ENCODE measurements at regions not wholly inside any gene's neighbourhood (a gene's known extent, or its start where the extent isn't known, plus 50 kb on each side); places are given as distances from the start of the nearest gene placed in this dataset.

DNA sequence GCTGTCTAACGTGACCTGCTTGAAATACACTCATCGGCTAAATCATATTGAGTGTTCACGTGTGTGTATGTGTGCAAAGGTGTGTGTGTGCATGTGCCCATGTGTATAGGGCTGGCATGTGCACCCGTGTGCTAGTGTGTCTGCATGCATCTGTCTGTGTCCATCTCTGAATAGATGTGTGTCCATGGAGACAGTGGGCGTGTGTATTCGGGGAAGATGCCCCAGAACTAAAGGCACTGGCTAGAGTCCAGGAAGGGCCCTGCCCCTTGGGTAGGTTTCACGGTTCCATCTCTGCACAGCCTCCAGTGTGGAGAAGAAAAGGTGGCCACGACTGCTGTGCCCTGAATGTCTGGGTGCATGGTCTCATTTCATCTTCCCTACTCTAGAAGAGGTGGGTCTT lies 220.3 kb downstream of the MN1 start:
- Histone ChIP-seq H3K27me3 (ENCODE audit: control insufficient read depth in 2 of 2, insufficient read depth in 2 of 2, low read length in 2 of 2) (no peaks in the 10 kb centered on the region), H3K4me3 (ENCODE audit: low read length) (no peak overlapping the region), H3K9me3 (ENCODE audit: control insufficient read depth in 2 of 3, low read length in 3 of 3) (no peaks in the 10 kb centered on the region), H3K27ac (ENCODE audit: low read depth, low read length) (no peak overlapping the region), H3K36me3 (ENCODE audit: control insufficient read depth in 2 of 3, insufficient read depth in 3 of 3, low read length in 3 of 3) (no peaks in the 10 kb centered on the region), H3K4me1 (ENCODE audit: control insufficient read depth in 2 of 2, insufficient read depth in 2 of 2, low read length in 2 of 2) (no peaks in the 10 kb centered on the region)
- POLR2A ChIA-PET, result no interaction called here
- Mint-ChIP-seq H3K4me1 (no peaks in the 10 kb centered on the region), H3K27me3 (peaks cover 0 to 45% (median 10%) of the 10 kb centered on the region in 5 donors), H3K4me3 (no peak overlapping the region), H3K9me3 (peaks cover 0 to 3% (median 0%) of the 10 kb centered on the region in 11 donors), H3K27ac (no peak overlapping the region), H3K36me3 (no peaks in the 10 kb centered on the region)
- ATAC-seq (no peak), DNase-seq (no peak)
- intact Hi-C loops (cut with micrococcal nuclease), result no loop called here
- CTCF ChIA-PET, result no interaction called here

DNA sequence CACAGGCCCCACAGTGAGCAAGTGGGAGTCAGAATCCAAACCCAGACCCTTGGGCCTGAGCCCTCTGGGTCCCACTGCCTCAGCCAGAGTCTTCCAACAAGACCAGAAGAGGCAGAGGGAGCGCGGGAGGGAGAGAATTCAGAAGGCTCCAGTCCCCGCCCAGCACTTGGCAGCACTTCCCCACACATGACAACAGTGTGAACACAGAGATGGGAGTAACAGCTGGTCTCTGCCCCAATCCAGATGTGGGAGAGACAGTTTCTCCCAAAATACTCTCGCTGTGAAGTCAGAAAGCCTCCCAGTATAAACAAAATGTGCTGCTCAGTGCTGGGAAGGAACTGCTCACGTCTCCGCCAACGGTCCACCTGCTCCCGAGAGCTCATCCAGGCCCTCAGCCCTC lies 219.9 kb downstream of the MN1 start:
- Mint-ChIP-seq H3K9me3 (peaks cover 0 to 3% (median 0%) of the 10 kb centered on the region in 11 donors), H3K27me3 (peaks cover 0 to 49% (median 10%) of the 10 kb centered on the region in 5 donors), H3K4me1 (no peaks in the 10 kb centered on the region), H3K27ac (no peak overlapping the region), H3K36me3 (no peaks in the 10 kb centered on the region), H3K4me3 (no peak overlapping the region)
- Histone ChIP-seq H3K27me3 (ENCODE audit: control insufficient read depth in 2 of 2, insufficient read depth in 2 of 2, low read length in 2 of 2) (no peaks in the 10 kb centered on the region), H3K4me1 (ENCODE audit: control insufficient read depth in 2 of 2, insufficient read depth in 2 of 2, low read length in 2 of 2) (no peaks in the 10 kb centered on the region), H3K36me3 (ENCODE audit: control insufficient read depth in 2 of 3, insufficient read depth in 3 of 3, low read length in 3 of 3) (no peaks in the 10 kb centered on the region), H3K27ac (ENCODE audit: low read depth, low read length) (no peak overlapping the region), H3K4me3 (ENCODE audit: low read length) (no peak overlapping the region), H3K9me3 (ENCODE audit: control insufficient read depth in 2 of 3, low read length in 3 of 3) (no peaks in the 10 kb centered on the region)
- ChIA-PET POLR2A (no interaction called here), CTCF (no interaction called here)
- ATAC-seq, result no peak
- no peak for DNase-seq
- intact Hi-C loops (cut with micrococcal nuclease), result no loop called here

DNA sequence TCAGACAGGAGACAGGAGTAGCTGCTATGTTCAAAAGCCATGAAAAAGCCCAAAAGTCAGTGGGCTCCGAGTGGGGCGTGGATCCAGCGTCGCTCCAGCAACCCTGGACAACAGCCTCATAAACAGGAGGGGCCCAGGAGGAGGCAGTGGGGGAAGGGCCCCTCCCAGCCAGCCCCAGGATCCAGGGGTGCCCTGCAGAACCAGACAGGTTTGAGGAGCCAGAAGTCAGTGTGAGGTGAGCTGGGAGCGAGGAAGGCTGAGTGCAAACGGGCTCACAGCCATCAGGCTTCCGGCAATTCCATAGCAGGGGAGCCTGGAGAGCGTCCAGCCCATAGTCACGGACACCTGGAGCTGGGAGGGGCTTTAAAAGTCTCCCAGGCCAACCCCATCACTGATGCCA lies 217.7 kb downstream of the MN1 start:
- Mint-ChIP-seq H3K4me3 (no peak overlapping the region), H3K9me3 (peaks cover 0 to 8% (median 0%) of the 10 kb centered on the region in 11 donors), H3K4me1 (peaks cover 0 to 2% (median 0%) of the 10 kb centered on the region in 7 donors), H3K36me3 (no peaks in the 10 kb centered on the region), H3K27me3 (peaks cover 0 to 36% (median 10%) of the 10 kb centered on the region in 5 donors), H3K27ac (no peak overlapping the region)
- intact Hi-C loops (cut with micrococcal nuclease), result no loop called here
- no peaks in the 10 kb centered on the region for H3K36me3 ChIP-seq (ENCODE audit: control insufficient read depth in 2 of 3, insufficient read depth in 3 of 3, low read length in 3 of 3)
- H3K4me3 ChIP-seq (ENCODE audit: low read length), result no peak overlapping the region
- H3K27me3 ChIP-seq (ENCODE audit: control insufficient read depth in 2 of 2, insufficient read depth in 2 of 2, low read length in 2 of 2), result no peaks in the 10 kb centered on the region
- no peaks in the 10 kb centered on the region for H3K4me1 ChIP-seq (ENCODE audit: control insufficient read depth in 2 of 2, insufficient read depth in 2 of 2, low read length in 2 of 2)
- no peak for DNase-seq
- no peaks in the 10 kb centered on the region for H3K9me3 ChIP-seq (ENCODE audit: control insufficient read depth in 2 of 3, low read length in 3 of 3)
- ATAC-seq, result no peak
- ChIA-PET CTCF (no interaction called here), POLR2A (no interaction called here)
- H3K27ac ChIP-seq (ENCODE audit: low read depth, low read length), result no peak overlapping the region

DNA sequence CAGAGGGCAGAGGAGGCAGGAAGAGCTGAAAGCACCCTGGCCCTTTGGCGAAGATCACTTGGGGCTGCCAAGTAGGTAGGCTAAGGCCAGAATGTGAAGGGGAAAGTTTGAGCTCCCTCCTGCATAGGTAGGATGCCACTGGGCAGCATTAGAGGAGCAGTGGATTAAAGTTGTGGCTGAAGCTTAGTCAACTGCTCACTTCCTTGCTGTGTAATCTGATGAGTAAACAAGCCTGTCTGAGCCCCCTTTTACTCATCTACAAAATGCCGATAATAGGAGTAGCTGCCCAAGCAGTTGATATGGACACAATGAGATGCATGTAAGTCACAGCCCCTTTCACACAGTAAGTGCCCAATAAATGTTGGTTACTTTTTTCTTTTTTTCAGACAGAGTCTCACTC lies 216.4 kb downstream of the MN1 start:
- H3K4me1 Mint-ChIP-seq, result peaks cover 0 to 2% (median 0%) of the 10 kb centered on the region in 7 donors
- no peak overlapping the region for H3K27ac Mint-ChIP-seq
- H3K4me1 ChIP-seq (ENCODE audit: control insufficient read depth in 2 of 2, insufficient read depth in 2 of 2, low read length in 2 of 2), result no peaks in the 10 kb centered on the region
- no peak overlapping the region for H3K4me3 Mint-ChIP-seq
- H3K27me3 ChIP-seq (ENCODE audit: control insufficient read depth in 2 of 2, insufficient read depth in 2 of 2, low read length in 2 of 2), result no peaks in the 10 kb centered on the region
- no peak overlapping the region for H3K27ac ChIP-seq (ENCODE audit: low read depth, low read length)
- DNase-seq (no peak), ATAC-seq (no peak)
- H3K9me3 Mint-ChIP-seq, result peaks cover 0 to 8% (median 0%) of the 10 kb centered on the region in 11 donors
- H3K27me3 Mint-ChIP-seq, result peaks cover 0 to 23% (median 10%) of the 10 kb centered on the region in 5 donors
- no peaks in the 10 kb centered on the region for H3K36me3 Mint-ChIP-seq
- CTCF ChIA-PET, result no interaction called here
- H3K36me3 ChIP-seq (ENCODE audit: control insufficient read depth in 2 of 3, insufficient read depth in 3 of 3, low read length in 3 of 3), result no peaks in the 10 kb centered on the region
- H3K4me3 ChIP-seq (ENCODE audit: low read length), result no peak overlapping the region
- intact Hi-C loops (cut with micrococcal nuclease), result no loop called here
- H3K9me3 ChIP-seq (ENCODE audit: control insufficient read depth in 2 of 3, low read length in 3 of 3), result no peaks in the 10 kb centered on the region
- POLR2A ChIA-PET, result no interaction called here

DNA sequence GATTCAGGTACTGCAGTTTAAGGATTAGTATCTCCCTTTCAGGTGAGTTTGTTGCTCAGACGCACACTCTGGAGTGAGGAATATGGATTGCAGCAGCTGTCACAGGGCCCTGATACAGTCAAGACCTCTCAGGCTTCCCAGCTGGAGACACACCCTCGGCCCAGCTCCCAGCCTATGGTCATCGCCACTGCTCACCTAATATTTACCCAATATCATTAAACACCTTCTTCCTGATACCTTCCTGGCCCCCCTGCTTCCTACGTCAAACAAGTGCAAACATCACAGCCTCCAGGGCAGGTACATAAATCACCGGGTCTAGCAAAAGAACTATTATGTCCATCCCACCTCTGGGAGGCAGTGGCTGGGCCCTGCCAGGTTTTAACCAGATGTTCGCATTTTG lies 213.3 kb downstream of the MN1 start:
- intact Hi-C loops (cut with micrococcal nuclease), result no loop called here
- DNase-seq (no peak), ATAC-seq (no peak)
- no peaks in the 10 kb centered on the region for H3K4me1 ChIP-seq (ENCODE audit: control insufficient read depth in 2 of 2, insufficient read depth in 2 of 2, low read length in 2 of 2)
- ChIA-PET CTCF (no interaction called here), POLR2A (no interaction called here)
- Mint-ChIP-seq H3K9me3 (peaks cover 0 to 8% (median 0%) of the 10 kb centered on the region in 11 donors), H3K4me3 (no peak overlapping the region), H3K4me1 (peaks cover 0 to 3% (median 0%) of the 10 kb centered on the region in 7 donors), H3K27ac (no peak overlapping the region), H3K27me3 (peaks cover 0 to 13% (median 0%) of the 10 kb centered on the region in 5 donors), H3K36me3 (no peaks in the 10 kb centered on the region)
- no peaks in the 10 kb centered on the region for H3K36me3 ChIP-seq (ENCODE audit: control insufficient read depth in 2 of 3, insufficient read depth in 3 of 3, low read length in 3 of 3)
- H3K9me3 ChIP-seq (ENCODE audit: control insufficient read depth in 2 of 3, low read length in 3 of 3), result no peaks in the 10 kb centered on the region
- H3K27ac ChIP-seq (ENCODE audit: low read depth, low read length), result no peak overlapping the region
- no peak overlapping the region for H3K4me3 ChIP-seq (ENCODE audit: low read length)
- H3K27me3 ChIP-seq (ENCODE audit: control insufficient read depth in 2 of 2, insufficient read depth in 2 of 2, low read length in 2 of 2), result no peaks in the 10 kb centered on the region

DNA sequence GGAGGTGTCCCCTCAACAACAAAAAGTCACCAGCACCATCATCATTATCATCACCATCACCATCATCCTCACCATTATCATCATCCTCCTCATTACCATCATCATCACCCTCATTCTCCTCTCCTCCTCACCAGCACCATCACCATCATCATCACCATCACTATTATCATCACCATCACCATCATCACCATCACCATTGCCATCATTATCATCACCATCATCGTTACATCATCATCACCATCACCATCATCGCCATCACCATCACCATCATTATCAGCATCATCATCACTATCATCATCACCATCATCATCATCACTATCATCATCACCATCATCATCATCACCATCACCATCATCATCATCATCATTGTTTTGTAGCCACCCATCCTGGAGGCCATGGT lies 212.6 kb downstream of the MN1 start:
- intact Hi-C loops (cut with micrococcal nuclease), result no loop called here
- peaks cover 0 to 3% (median 0%) of the 10 kb centered on the region in 7 donors for H3K4me1 Mint-ChIP-seq
- DNase-seq (no peak), ATAC-seq (no peak)
- peaks cover 0 to 13% (median 0%) of the 10 kb centered on the region in 5 donors for H3K27me3 Mint-ChIP-seq
- no peaks in the 10 kb centered on the region for H3K9me3 ChIP-seq (ENCODE audit: control insufficient read depth in 2 of 3, low read length in 3 of 3)
- no peaks in the 10 kb centered on the region for H3K36me3 ChIP-seq (ENCODE audit: control insufficient read depth in 2 of 3, insufficient read depth in 3 of 3, low read length in 3 of 3)
- ChIA-PET POLR2A (no interaction called here), CTCF (no interaction called here)
- peaks cover 0 to 8% (median 0%) of the 10 kb centered on the region in 11 donors for H3K9me3 Mint-ChIP-seq
- H3K4me3 Mint-ChIP-seq, result no peak overlapping the region
- no peaks in the 10 kb centered on the region for H3K36me3 Mint-ChIP-seq
- H3K4me1 ChIP-seq (ENCODE audit: control insufficient read depth in 2 of 2, insufficient read depth in 2 of 2, low read length in 2 of 2), result no peaks in the 10 kb centered on the region
- H3K27ac ChIP-seq (ENCODE audit: low read depth, low read length), result no peak overlapping the region
- H3K27me3 ChIP-seq (ENCODE audit: control insufficient read depth in 2 of 2, insufficient read depth in 2 of 2, low read length in 2 of 2), result no peaks in the 10 kb centered on the region
- H3K27ac Mint-ChIP-seq, result no peak overlapping the region
- H3K4me3 ChIP-seq (ENCODE audit: low read length), result no peak overlapping the region

DNA sequence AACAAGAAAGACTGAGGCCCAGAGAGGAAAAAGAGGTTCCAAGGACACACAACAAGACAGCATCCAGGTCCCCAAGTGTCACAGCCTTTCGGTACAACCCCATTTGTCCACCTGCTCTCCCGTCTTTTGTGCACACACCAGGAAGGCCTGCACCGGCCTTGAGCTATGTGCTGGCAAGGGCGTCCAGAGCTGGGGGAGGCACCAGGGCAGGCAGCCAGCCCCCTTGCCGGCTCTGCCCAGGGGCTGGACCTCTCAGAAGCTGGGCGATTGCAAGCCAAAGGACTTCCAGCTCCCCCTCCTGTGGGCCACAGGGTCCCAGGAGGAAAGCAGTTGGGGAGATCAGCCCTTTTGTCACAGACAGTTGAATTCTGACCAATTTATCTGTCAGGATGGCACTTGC lies 210.5 kb downstream of the MN1 start:
- Mint-ChIP-seq H3K27me3 (peaks cover 0 to 8% (median 0%) of the 10 kb centered on the region in 5 donors), H3K9me3 (peaks cover 0 to 8% (median 0%) of the 10 kb centered on the region in 11 donors), H3K4me3 (no peak overlapping the region), H3K36me3 (no peaks in the 10 kb centered on the region), H3K27ac (no peak overlapping the region), H3K4me1 (peaks cover 0 to 3% (median 0%) of the 10 kb centered on the region in 7 donors)
- Histone ChIP-seq H3K36me3 (ENCODE audit: control insufficient read depth in 2 of 3, insufficient read depth in 3 of 3, low read length in 3 of 3) (no peaks in the 10 kb centered on the region), H3K4me3 (ENCODE audit: low read length) (no peak overlapping the region), H3K4me1 (ENCODE audit: control insufficient read depth in 2 of 2, insufficient read depth in 2 of 2, low read length in 2 of 2) (no peaks in the 10 kb centered on the region), H3K9me3 (ENCODE audit: control insufficient read depth in 2 of 3, low read length in 3 of 3) (no peaks in the 10 kb centered on the region), H3K27ac (ENCODE audit: low read depth, low read length) (no peak overlapping the region), H3K27me3 (ENCODE audit: control insufficient read depth in 2 of 2, insufficient read depth in 2 of 2, low read length in 2 of 2) (no peaks in the 10 kb centered on the region)
- intact Hi-C loops (cut with micrococcal nuclease), result no loop called here
- ChIA-PET CTCF (no interaction called here), POLR2A (no interaction called here)
- DNase-seq (no peak), ATAC-seq (no peak)

Measured in naive thymus-derived CD4-positive, alpha-beta T cell (primary cell).